Activated CD4-positive, alpha-beta memory T cell treated with anti-CD3 and anti-CD28 coated beads for 36 hours (primary cell): ENCODE measurements at regions not wholly inside any gene's neighbourhood (a gene's known extent, or its start where the extent isn't known, plus 50 kb on each side); places are given as distances from the start of the nearest gene placed in this dataset.

ENCODE experiments used
- CTCF ChIA-PET: fragments of 350-600 bp; sonication (Branson Sonifier 250); formaldehyde crosslinking; loops from one replicate; lab custom pipeline; 2021; ENCODE audit warnings: antibody characterized with exemption, inconsistent platforms; lab: Charles Lee
- POLR2A ChIA-PET: fragments of 350-600 bp; sonication (Branson Sonifier 250); formaldehyde crosslinking; loops from one replicate; lab custom pipeline; 2021; ENCODE audit warnings: antibody characterized with exemption; lab: Charles Lee
- DNase-seq: peaks from one replicate; pipeline ENCODE4 v3.0.0-alpha.2; 2020
- H3K27ac Mint-ChIP-seq: one replicate; pipeline ENCODE4 v1.8.0; 2021; ENCODE audit warnings: mixed read lengths
- H3K27me3 Mint-ChIP-seq: one replicate; pipeline ENCODE4 v1.8.0; 2021; ENCODE audit warnings: mixed read lengths
- H3K36me3 Mint-ChIP-seq: one replicate; pipeline ENCODE4 v1.8.0; 2021; ENCODE audit warnings: mixed read lengths
- H3K4me1 Mint-ChIP-seq: one replicate; pipeline ENCODE4 v1.8.0; 2021; ENCODE audit warnings: low read depth, mixed read lengths
- H3K4me3 Mint-ChIP-seq: one replicate; pipeline ENCODE4 v1.8.0; 2021; ENCODE audit warnings: mild to moderate bottlenecking, mixed read lengths
- H3K9me3 Mint-ChIP-seq: one replicate; pipeline ENCODE4 v1.8.0; 2021; ENCODE audit warnings: mixed read lengths
- intact Hi-C: fragments of 100-400 bp; cut with micrococcal nuclease; formaldehyde crosslinking; loops from one replicate; pipeline ENCODE4 v1.15.1; 2023

DNA sequence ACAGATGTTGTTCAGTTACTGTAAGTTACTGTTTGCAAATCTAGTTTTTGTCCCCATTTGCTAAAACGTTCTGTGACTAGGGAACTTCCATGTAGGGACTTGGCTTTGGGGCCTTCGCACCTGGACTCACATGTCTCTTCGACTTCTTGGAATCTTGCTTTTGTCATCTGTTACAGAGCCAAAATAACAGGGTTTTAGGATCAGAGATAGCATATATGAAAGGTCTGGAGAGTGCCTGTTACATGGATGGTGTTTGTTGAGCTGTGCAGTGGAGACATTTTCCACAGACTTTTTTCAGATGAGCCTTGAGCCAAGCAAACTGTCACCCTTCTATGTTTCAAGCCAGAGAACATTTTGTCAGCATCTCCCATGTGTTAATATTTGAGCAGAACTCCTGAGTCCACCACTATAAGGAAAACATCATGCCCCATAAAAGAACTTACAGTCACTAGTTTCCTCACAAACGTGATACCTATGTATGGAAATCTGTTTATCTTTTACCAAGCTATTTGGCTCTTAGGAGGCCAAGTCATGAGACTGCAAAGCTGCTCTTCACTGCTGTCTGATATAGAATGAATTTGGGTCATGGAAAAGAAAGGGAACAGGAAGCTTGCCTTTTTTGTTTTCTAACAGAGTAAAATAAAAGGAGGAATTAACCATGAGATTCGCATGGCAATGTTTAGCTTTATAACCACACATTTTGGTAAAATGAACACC, 818.6 kb upstream of the IGFBP3 start:
- CTCF ChIA-PET, result no interaction called here

DNA sequence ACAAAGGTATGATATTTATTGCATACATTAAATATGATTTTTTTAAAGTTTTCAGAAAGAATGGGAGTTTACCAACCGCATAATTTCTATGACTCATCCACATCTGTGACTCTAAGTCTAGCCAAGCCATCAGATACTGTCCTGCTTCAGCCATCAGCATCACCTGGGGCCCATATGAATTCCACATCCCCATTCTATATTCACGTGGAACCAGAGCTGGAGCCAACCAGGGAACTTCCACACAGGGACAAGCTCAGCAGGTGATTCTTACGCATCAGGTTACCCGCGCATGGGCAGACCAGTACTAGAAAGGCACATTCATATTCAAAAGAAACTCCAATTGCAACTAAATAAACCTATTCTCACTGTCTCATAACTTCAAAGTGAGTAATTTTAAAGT, 817.7 kb upstream of the IGFBP3 start:
- Mint-ChIP-seq H3K4me1 (no peaks in the 10 kb centered on the region), H3K9me3 (peaks cover 6% of the 10 kb centered on the region), H3K27me3 (no peaks in the 10 kb centered on the region), H3K36me3 (no peaks in the 10 kb centered on the region), H3K27ac (no peak overlapping the region), H3K4me3 (no peak overlapping the region)
- POLR2A ChIA-PET, result no interaction called here
- intact Hi-C loops, result no loop called here
- DNase-seq, result no peak
- CTCF ChIA-PET, result no interaction called here

More for the DNA sequence above, 818.6 kb upstream of the IGFBP3 start:
- H3K27ac Mint-ChIP-seq, result no peak overlapping the region
- H3K4me3 Mint-ChIP-seq, result no peak overlapping the region
- no peaks in the 10 kb centered on the region for H3K27me3 Mint-ChIP-seq
- no peaks in the 10 kb centered on the region for H3K36me3 Mint-ChIP-seq
- no peak for DNase-seq
- intact Hi-C loops, result loop anchor here (10.0 kb wide), 1 partner anchor 55 kb away; no protein-coding TSS in a partner anchor
- H3K4me1 Mint-ChIP-seq, result no peaks in the 10 kb centered on the region
- POLR2A ChIA-PET, result no interaction called here
- H3K9me3 Mint-ChIP-seq, result peaks cover 5% of the 10 kb centered on the region

DNA sequence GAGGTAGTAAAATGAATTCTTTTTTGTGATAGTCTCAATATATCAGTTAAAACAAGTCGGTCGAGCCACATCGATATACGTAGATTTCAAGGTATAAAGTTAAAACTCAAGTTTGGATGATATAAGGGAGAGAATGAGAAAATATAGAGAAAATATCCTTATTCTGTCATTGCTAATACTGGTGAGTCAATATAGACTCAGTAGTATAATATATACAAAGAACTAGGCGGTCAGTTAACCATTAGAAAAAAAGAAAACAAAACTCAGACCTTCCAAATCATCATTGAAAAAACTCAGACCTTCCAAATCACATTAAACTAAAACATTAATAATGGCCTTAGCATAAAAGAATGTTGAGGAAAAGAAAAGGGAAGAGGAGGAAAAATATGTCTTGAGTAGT, 817.1 kb upstream of the IGFBP3 start:
- H3K4me1 Mint-ChIP-seq, result no peaks in the 10 kb centered on the region
- H3K27ac Mint-ChIP-seq, result no peak overlapping the region
- no peak for DNase-seq
- H3K4me3 Mint-ChIP-seq, result no peak overlapping the region
- CTCF ChIA-PET, result no interaction called here
- no peaks in the 10 kb centered on the region for H3K27me3 Mint-ChIP-seq
- POLR2A ChIA-PET, result no interaction called here
- peaks cover 6% of the 10 kb centered on the region for H3K9me3 Mint-ChIP-seq
- intact Hi-C loops, result no loop called here
- H3K36me3 Mint-ChIP-seq, result no peaks in the 10 kb centered on the region

DNA sequence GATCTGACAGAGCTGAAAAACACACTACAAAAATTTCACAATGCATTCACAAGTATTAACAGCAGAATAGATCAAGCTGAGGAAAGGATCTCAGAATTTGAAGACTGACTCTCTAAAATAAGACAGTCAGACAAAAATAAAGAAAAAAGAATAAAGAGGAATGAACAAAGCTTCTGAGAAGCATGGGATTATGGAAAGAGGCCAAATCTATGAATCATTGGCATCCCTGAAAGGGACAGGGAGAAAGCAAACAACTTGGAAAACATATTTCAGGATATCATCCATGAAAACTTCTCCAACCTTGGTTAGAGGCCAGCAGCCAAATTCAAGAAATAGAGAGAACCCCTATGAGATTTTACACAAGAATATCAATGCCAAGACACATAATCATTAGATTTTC, 804.8 kb upstream of the IGFBP3 start:
- Mint-ChIP-seq H3K36me3 (no peaks in the 10 kb centered on the region), H3K4me3 (no peak overlapping the region), H3K9me3 (peaks cover 9% of the 10 kb centered on the region), H3K27me3 (no peaks in the 10 kb centered on the region), H3K4me1 (no peaks in the 10 kb centered on the region), H3K27ac (no peak overlapping the region)
- intact Hi-C loops, result no loop called here
- ChIA-PET POLR2A (no interaction called here), CTCF (no interaction called here)
- DNase-seq, result no peak

DNA sequence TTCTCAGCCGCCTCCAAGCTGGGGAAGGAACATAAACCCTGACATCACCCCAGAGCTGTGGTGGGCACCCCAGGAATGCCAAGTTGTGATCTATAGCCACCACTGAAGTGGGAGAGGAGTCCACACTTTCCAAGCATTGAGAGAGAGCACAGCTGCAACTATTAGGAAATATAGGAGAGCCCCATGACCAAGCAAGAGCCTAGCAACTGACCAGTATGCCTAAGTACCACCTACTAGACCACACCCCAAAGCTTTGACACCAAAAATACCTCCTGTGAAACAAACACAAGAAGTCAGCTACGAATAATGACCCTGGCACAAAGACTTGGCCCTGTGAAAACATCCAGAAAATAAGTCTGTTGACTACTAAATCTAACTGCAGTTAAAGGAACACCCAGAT, 804.1 kb upstream of the IGFBP3 start:
- H3K36me3 Mint-ChIP-seq, result no peaks in the 10 kb centered on the region
- intact Hi-C loops, result no loop called here
- DNase-seq, result no peak
- peaks cover 9% of the 10 kb centered on the region for H3K9me3 Mint-ChIP-seq
- no peaks in the 10 kb centered on the region for H3K27me3 Mint-ChIP-seq
- H3K27ac Mint-ChIP-seq, result no peak overlapping the region
- ChIA-PET POLR2A (no interaction called here), CTCF (no interaction called here)
- H3K4me3 Mint-ChIP-seq, result no peak overlapping the region
- no peaks in the 10 kb centered on the region for H3K4me1 Mint-ChIP-seq

DNA sequence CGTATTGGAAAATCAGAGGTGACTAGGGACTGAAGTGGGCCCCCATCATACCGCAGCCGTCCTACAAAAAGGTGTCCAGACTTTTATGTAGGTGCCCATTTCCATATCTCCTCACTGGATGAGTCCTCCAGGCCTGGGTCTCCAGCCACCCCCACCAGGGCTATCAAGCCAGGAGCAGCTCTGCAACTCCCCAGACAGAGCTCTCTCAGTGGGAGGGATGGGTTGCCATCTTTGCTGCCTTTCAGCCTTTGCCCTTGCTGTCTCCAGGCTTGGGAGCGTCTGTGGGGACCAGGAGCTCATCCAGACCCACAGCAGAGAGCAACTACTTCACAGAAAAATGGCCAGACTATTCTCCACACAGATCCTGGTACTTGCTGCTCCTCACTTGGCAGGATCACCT, 802.7 kb upstream of the IGFBP3 start:
- intact Hi-C loops, result no loop called here
- no peaks in the 10 kb centered on the region for H3K36me3 Mint-ChIP-seq
- no peak overlapping the region for H3K27ac Mint-ChIP-seq
- peaks cover 5% of the 10 kb centered on the region for H3K9me3 Mint-ChIP-seq
- no peaks in the 10 kb centered on the region for H3K27me3 Mint-ChIP-seq
- ChIA-PET CTCF (no interaction called here), POLR2A (no interaction called here)
- no peaks in the 10 kb centered on the region for H3K4me1 Mint-ChIP-seq
- DNase-seq, result no peak
- H3K4me3 Mint-ChIP-seq, result no peak overlapping the region

DNA sequence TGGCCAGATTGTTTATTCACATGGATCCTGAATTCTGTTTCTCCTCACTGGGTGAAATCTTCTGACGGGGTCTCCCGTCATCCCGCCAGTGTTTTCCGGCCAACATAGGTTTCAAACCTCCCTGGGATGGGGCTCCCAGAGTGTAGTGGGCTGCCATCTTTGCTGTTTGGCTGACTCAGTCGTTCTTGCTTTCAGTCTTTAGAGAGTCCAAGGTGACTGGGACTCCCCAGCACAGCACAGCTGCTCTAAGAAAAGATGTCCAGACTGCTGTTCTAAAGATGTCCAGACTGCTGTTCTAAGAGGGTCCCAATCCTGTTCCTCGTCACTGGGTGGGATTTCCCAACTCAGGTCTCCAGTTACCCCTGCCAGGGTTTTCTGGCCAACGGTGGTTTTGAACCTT, 801.9 kb upstream of the IGFBP3 start:
- Mint-ChIP-seq H3K36me3 (no peaks in the 10 kb centered on the region), H3K9me3 (peaks cover 5% of the 10 kb centered on the region), H3K4me3 (no peak overlapping the region), H3K27ac (no peak overlapping the region), H3K27me3 (no peaks in the 10 kb centered on the region), H3K4me1 (no peaks in the 10 kb centered on the region)
- POLR2A ChIA-PET, result no interaction called here
- DNase-seq, result no peak
- CTCF ChIA-PET, result no interaction called here
- intact Hi-C loops, result no loop called here

DNA sequence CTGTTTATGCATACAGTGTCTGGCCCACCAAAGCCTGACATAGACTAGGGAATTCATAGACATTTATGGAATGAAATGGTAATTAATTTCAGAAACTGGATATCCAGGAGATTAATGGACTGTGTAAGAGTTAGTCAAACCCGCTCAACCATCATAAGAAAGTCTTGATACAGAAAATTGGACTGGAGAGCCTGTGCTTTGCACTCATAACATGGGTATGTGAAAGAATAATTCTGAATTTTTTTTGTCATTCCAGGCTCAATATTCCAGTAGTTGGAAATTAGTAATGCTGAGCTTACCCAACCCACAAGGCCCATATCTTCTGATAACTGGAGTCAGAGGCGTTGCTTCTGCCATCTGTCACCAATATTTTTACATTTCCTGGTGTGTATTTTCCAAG, 799.7 kb upstream of the IGFBP3 start:
- intact Hi-C loops, result no loop called here
- Mint-ChIP-seq H3K4me3 (no peak overlapping the region), H3K9me3 (peaks cover 2% of the 10 kb centered on the region), H3K27ac (no peak overlapping the region), H3K36me3 (no peaks in the 10 kb centered on the region), H3K4me1 (no peaks in the 10 kb centered on the region), H3K27me3 (no peaks in the 10 kb centered on the region)
- no peak for DNase-seq
- POLR2A ChIA-PET, result no interaction called here
- CTCF ChIA-PET, result no interaction called here

DNA sequence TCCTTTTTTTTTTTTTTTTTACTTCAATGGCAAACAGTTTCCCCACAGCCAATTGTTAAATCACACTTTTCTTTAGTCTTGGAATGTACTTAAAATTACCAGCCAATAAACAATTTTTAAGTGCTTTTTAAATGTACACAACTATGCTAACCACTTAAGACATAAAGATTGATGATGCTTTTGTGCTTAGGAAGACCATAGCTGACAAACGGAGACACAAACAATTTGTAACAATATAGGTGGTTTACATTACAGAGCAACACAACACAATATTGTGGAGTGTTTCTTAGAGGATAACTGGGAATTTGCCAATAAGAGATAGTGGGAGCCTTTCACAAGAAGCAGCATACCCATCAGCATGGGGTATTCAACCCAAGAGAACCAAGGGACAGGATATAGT, 798.5 kb upstream of the IGFBP3 start:
- no peaks in the 10 kb centered on the region for H3K9me3 Mint-ChIP-seq
- POLR2A ChIA-PET, result no interaction called here
- no peaks in the 10 kb centered on the region for H3K4me1 Mint-ChIP-seq
- H3K27ac Mint-ChIP-seq, result no peak overlapping the region
- CTCF ChIA-PET, result no interaction called here
- intact Hi-C loops, result no loop called here
- no peak for DNase-seq
- no peak overlapping the region for H3K4me3 Mint-ChIP-seq
- H3K36me3 Mint-ChIP-seq, result no peaks in the 10 kb centered on the region
- no peaks in the 10 kb centered on the region for H3K27me3 Mint-ChIP-seq

DNA sequence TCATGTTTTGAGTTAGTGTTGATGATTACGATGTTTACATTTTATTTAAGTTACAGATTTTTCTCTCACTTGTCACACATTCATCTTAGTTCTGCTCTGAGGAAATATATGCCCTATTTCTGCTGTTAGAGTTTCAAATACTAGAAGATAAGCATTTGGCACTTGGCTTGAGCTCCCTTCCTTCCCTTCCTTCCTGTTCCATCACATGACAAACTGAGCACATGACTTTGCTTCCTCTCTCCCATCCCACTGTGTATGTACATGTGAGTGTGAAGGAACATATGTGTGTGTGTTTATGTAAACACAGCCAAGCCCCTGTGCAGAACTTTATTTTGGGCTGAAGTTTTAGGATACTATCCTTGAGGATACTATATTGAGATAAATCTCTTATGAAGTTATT, 795.9 kb upstream of the IGFBP3 start:
- H3K36me3 Mint-ChIP-seq, result no peaks in the 10 kb centered on the region
- intact Hi-C loops, result no loop called here
- no peak for DNase-seq
- no peaks in the 10 kb centered on the region for H3K27me3 Mint-ChIP-seq
- H3K9me3 Mint-ChIP-seq, result no peaks in the 10 kb centered on the region
- H3K4me1 Mint-ChIP-seq, result no peaks in the 10 kb centered on the region
- ChIA-PET CTCF (no interaction called here), POLR2A (no interaction called here)
- no peak overlapping the region for H3K4me3 Mint-ChIP-seq
- no peak overlapping the region for H3K27ac Mint-ChIP-seq

DNA sequence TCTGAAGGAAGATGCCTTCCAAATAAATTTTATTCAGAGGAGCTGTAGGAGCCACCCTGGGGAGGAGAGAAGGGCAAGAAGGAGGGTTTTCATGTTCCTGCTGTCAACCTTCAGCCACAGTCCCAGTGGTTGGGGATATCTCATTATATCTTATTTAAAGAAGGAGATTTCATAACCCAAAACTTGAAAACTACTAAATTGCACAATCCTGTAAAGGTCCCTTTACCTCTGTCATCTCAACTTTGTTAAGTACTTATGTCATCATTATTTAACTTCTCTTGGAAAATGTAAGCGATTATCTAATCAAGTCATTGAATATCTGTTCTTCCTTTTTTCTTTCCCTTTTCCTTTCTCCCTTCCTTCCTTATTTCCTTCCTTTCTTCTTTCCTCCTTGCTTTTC, 794.5 kb upstream of the IGFBP3 start:
- no peaks in the 10 kb centered on the region for H3K9me3 Mint-ChIP-seq
- ChIA-PET POLR2A (no interaction called here), CTCF (no interaction called here)
- H3K4me1 Mint-ChIP-seq, result no peaks in the 10 kb centered on the region
- no peak for DNase-seq
- intact Hi-C loops, result no loop called here
- no peaks in the 10 kb centered on the region for H3K36me3 Mint-ChIP-seq
- H3K4me3 Mint-ChIP-seq, result no peak overlapping the region
- H3K27me3 Mint-ChIP-seq, result no peaks in the 10 kb centered on the region
- no peak overlapping the region for H3K27ac Mint-ChIP-seq

DNA sequence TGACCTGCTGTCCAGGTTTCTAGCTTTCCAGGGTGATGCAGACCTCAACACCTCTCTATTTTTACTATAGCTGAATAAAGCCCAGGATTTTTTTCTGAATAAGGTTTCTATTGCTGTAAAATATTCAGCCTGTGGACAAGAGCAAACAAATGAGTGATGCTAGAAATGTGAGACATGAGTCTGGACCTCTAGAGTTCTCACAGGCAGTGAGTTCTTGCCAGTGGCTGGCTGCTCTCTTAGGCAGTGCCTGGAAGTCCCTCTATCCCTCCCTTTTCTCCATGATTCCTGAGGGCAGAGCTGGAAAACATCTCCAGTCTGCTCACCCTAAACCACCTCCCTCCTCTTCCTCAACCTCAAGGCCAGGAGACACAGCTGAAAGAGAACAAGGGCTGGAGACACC, 793.8 kb upstream of the IGFBP3 start:
- no peaks in the 10 kb centered on the region for H3K4me1 Mint-ChIP-seq
- no peaks in the 10 kb centered on the region for H3K9me3 Mint-ChIP-seq
- intact Hi-C loops, result no loop called here
- ChIA-PET CTCF (no interaction called here), POLR2A (no interaction called here)
- H3K4me3 Mint-ChIP-seq, result no peak overlapping the region
- DNase-seq, result no peak
- no peak overlapping the region for H3K27ac Mint-ChIP-seq
- H3K27me3 Mint-ChIP-seq, result no peaks in the 10 kb centered on the region
- H3K36me3 Mint-ChIP-seq, result no peaks in the 10 kb centered on the region

DNA sequence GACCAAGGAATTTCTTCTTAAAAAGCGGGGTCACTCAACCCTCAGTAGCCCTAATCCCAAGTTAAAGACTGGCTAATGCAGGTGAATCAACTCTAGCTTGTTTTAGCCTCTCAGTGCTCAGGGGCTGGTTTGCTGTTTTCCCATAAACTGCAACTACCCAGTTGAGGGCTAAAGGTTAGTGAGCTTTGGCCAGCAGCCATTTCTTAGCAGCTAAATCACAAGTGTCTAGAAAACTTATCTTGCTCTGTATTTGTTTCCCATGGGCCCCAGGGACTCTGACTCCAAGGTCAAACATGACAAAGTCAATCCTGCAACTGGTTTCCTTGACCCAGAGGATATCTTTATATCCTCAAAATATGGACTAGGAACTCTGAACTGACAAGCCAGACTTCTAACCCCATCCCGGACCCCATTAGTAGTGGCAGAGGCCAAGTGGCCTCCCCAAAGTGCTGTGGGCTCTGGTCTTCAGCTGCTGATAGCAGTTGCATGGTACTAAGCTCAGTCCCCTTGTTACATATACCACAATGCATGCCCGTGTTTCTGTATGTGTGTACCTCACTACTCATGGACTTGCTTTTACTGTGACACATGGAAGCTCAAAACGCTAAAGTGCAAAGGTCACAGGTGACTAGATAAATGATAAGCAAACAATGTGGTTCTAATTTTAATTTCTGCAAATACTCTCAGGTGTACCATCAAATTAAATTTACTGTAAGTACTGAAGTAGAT, 793.0 kb upstream of the IGFBP3 start:
- no peaks in the 10 kb centered on the region for H3K27me3 Mint-ChIP-seq
- no peaks in the 10 kb centered on the region for H3K36me3 Mint-ChIP-seq
- H3K4me3 Mint-ChIP-seq, result no peak overlapping the region
- ChIA-PET POLR2A (no interaction called here), CTCF (no interaction called here)
- DNase-seq, result no peak
- intact Hi-C loops, result no loop called here
- H3K9me3 Mint-ChIP-seq, result no peaks in the 10 kb centered on the region
- H3K4me1 Mint-ChIP-seq, result no peaks in the 10 kb centered on the region
- H3K27ac Mint-ChIP-seq, result no peak overlapping the region
